OCI-LY1 (cell line): ENCODE measurements at regions not wholly inside any gene's neighbourhood (a gene's known extent, or its start where the extent isn't known, plus 50 kb on each side); places are given as distances from the start of the nearest gene placed in this dataset.
"Not testable (repeated sequence)": the region's sequence is repeated elsewhere in the genome, so short reads cannot be mapped to it uniquely, and the experiment has no call there.

ENCODE experiments used
- H2AFZ ChIP-seq: fragments of 200-600 bp; sonication (generic), shearing (Covaris generic); 2 replicates; pipeline ENCODE4 v1.6.0; 2014; ENCODE audit warnings: antibody characterized with exemption, mild to moderate bottlenecking, low read length
- H3F3A ChIP-seq: fragments of 200-600 bp; sonication (generic), shearing (Covaris generic); 2 replicates; pipeline ENCODE4 v1.6.0; 2014; ENCODE audit warnings: mild to moderate bottlenecking, antibody characterized with exemption, low read length, moderate library complexity; ENCODE audit not compliant: insufficient read depth
- H3K27ac ChIP-seq: fragments of 200-600 bp; sonication (generic); 2 replicates; pipeline ENCODE4 v1.5.1; 2014; ENCODE audit warnings: low read length, mixed run types, mild to moderate bottlenecking, low read depth; ENCODE audit not compliant: poor library complexity, severe bottlenecking
- H3K27me3 ChIP-seq: fragments of 200-600 bp; sonication (generic); 2 replicates; pipeline ENCODE4 v1.6.0; 2014; ENCODE audit warnings: antibody characterized with exemption, mild to moderate bottlenecking, low read length, moderate library complexity; ENCODE audit not compliant: insufficient read depth
- H3K36me3 ChIP-seq: fragments of 200-600 bp; sonication (generic); 2 replicates; pipeline ENCODE4 v1.6.1; 2014; ENCODE audit warnings: mild to moderate bottlenecking, antibody characterized with exemption, low read length, moderate library complexity, mixed read lengths; ENCODE audit not compliant: insufficient read depth
- H3K4me1 ChIP-seq: fragments of 200-600 bp; sonication (generic); 2 replicates; pipeline ENCODE4 v1.5.1; 2014; ENCODE audit warnings: mild to moderate bottlenecking, low read length, moderate library complexity; ENCODE audit not compliant: insufficient read depth, severe bottlenecking
- H3K4me2 ChIP-seq: fragments of 200-600 bp; sonication (generic), shearing (Covaris generic); 2 replicates; pipeline ENCODE4 v1.6.1; 2014; ENCODE audit warnings: low read length
- H3K4me3 ChIP-seq: fragments of 200-600 bp; sonication (generic); 2 replicates; pipeline ENCODE4 v1.5.1; 2014; ENCODE audit warnings: low read length, low read depth, mild to moderate bottlenecking, mixed read lengths; ENCODE audit not compliant: poor library complexity, severe bottlenecking
- H3K79me2 ChIP-seq: fragments of 200-600 bp; shearing (Covaris generic); 2 replicates; pipeline ENCODE4 v1.6.1; 2016; ENCODE audit warnings: mixed run types, low read length, mixed read lengths; ENCODE audit not compliant: insufficient read depth
- H3K9ac ChIP-seq: fragments of 200-600 bp; sonication (generic), shearing (Covaris generic); 2 replicates; pipeline ENCODE4 v1.6.1; 2014; ENCODE audit warnings: mild to moderate bottlenecking, low read length, mixed read lengths
- H3K9me2 ChIP-seq: fragments of 200-600 bp; sonication (generic), shearing (Covaris generic); 2 replicates; pipeline ENCODE4 v1.6.1; 2014; ENCODE audit warnings: low read depth, mild to moderate bottlenecking, low read length, mixed read lengths
- H3K9me3 ChIP-seq: fragments of 200-600 bp; shearing (Covaris generic); 2 replicates; pipeline ENCODE4 v1.6.1; 2014; ENCODE audit warnings: low read length, mixed read lengths
- H4K20me1 ChIP-seq: fragments of 200-600 bp; sonication (generic), shearing (Covaris generic); 2 replicates; pipeline ENCODE4 v1.6.0; 2016; ENCODE audit warnings: mild to moderate bottlenecking, low read length; ENCODE audit not compliant: insufficient read depth
- EZH2 ChIP-seq: fragments of 200-600 bp; sonication (generic), shearing (Covaris generic); IDR thresholded peaks from 2 replicates; pipeline ENCODE4 v1.8.0; 2017; ENCODE audit warnings: borderline replicate concordance, mixed run types, mild to moderate bottlenecking, antibody characterized with exemption, low read length, moderate library complexity, mixed read lengths
- TF ChIP-seq, protein P1 (sequence below): fragments of 200-600 bp; sonication (generic), shearing (Covaris generic); IDR thresholded peaks from 2 replicates; pipeline ENCODE4 v1.5.1; 2017; ENCODE audit warnings: mild to moderate bottlenecking, antibody characterized with exemption, low read length, moderate library complexity, mixed read lengths

DNA sequence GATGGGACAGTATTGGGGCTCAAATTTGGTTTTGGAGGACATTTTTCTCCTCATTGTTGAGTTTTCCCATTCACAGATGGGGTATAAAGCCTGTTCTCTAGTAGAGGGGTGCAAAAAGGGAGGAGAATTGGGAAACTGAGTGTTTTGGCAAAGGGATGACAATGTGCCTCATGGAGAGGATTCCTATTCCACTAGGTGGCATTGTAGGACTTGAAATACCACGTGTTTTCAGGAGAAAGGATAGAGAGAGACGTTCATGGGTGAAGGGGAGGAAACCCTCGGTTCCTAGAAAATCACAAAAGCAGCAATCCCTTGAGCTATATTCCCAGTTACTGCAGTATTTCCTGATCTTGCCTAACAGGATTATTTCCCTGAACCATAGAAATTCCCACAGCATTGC is 113.7 kb upstream of the SRD5A2 start:
- H3K36me3 ChIP-seq = no peaks in the 10 kb centered on the region
- H3K27me3 ChIP-seq = no peaks in the 10 kb centered on the region
- no peak overlapping the region for H3K27ac ChIP-seq
- no peak overlapping the region for H3K4me3 ChIP-seq
- H3K79me2 ChIP-seq = no peaks in the 10 kb centered on the region
- TF ChIP-seq EZH2 = no peak
- TF ChIP-seq, protein P1, sequence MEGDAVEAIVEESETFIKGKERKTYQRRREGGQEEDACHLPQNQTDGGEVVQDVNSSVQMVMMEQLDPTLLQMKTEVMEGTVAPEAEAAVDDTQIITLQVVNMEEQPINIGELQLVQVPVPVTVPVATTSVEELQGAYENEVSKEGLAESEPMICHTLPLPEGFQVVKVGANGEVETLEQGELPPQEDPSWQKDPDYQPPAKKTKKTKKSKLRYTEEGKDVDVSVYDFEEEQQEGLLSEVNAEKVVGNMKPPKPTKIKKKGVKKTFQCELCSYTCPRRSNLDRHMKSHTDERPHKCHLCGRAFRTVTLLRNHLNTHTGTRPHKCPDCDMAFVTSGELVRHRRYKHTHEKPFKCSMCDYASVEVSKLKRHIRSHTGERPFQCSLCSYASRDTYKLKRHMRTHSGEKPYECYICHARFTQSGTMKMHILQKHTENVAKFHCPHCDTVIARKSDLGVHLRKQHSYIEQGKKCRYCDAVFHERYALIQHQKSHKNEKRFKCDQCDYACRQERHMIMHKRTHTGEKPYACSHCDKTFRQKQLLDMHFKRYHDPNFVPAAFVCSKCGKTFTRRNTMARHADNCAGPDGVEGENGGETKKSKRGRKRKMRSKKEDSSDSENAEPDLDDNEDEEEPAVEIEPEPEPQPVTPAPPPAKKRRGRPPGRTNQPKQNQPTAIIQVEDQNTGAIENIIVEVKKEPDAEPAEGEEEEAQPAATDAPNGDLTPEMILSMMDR = peak; percentile 17; the same call in 1 of the 2 replicates
- no peak overlapping the region for H3K9ac ChIP-seq
- H3K9me3 ChIP-seq = peaks cover 26% of the 10 kb centered on the region
- H3K4me2 ChIP-seq = no peak overlapping the region
- no peaks in the 10 kb centered on the region for H3K9me2 ChIP-seq
- H4K20me1 ChIP-seq = no peaks in the 10 kb centered on the region
- no peak overlapping the region for H2AFZ ChIP-seq
- H3K4me1 ChIP-seq = no peaks in the 10 kb centered on the region
- H3F3A ChIP-seq = no peaks in the 10 kb centered on the region

DNA sequence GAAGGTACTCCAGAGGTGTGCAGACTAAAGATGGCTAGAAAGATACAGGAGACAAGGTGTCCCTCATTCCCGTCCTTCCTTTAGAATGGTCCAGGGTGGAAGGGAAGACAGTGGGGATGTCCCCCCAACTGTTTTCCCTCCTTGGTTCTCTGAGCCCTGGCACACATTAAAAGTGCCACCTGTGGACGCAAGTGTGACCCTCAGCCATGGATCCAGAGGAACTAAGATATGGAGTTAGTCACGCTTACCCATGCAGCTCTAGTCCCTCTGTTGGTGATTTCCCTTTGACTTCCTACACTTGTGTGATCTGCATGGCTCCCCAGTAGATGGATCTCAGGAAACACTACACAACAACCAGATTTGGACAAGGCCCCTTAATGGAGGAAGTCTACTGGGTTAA is 113.1 kb upstream of the SRD5A2 start:
- H3K9me3 ChIP-seq = peaks cover 26% of the 10 kb centered on the region
- no peak overlapping the region for H3K4me3 ChIP-seq
- no peak overlapping the region for H3K27ac ChIP-seq
- no peaks in the 10 kb centered on the region for H3K79me2 ChIP-seq
- H4K20me1 ChIP-seq = no peaks in the 10 kb centered on the region
- H3F3A ChIP-seq = no peaks in the 10 kb centered on the region
- no peak overlapping the region for H2AFZ ChIP-seq
- H3K36me3 ChIP-seq = no peaks in the 10 kb centered on the region
- no peak overlapping the region for H3K9ac ChIP-seq
- no peaks in the 10 kb centered on the region for H3K9me2 ChIP-seq
- H3K27me3 ChIP-seq = no peaks in the 10 kb centered on the region
- H3K4me2 ChIP-seq = no peak overlapping the region
- no peak for TF ChIP-seq EZH2
- TF ChIP-seq, protein P1 = no peak
- no peaks in the 10 kb centered on the region for H3K4me1 ChIP-seq

DNA sequence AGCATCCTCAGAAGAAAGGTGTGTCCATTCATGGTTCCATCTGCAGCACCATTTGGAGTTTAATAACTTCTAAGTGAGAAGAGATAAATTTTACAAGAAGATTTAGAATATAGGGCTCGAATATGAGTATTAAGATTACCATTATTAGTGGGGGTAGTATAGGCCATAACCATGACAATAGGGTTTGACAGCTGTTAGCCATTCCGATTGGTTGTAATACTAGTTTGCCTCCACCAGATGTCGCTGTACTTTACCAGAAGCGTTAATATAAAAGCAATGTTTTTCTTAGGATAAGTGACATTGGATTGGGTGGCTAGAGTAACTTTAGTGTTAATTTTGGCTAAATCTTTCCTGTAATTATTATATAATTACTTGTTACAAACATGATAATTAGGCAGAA is 107.5 kb upstream of the SRD5A2 start:
- H3K9me2 ChIP-seq = no peaks in the 10 kb centered on the region
- no peaks in the 10 kb centered on the region for H3K36me3 ChIP-seq
- H3K4me3 ChIP-seq = no peak overlapping the region
- TF ChIP-seq, protein P1 = peak; percentile 62
- TF ChIP-seq EZH2 = no peak
- H2AFZ ChIP-seq = no peak overlapping the region
- H3K27ac ChIP-seq = no peak overlapping the region
- H3K4me2 ChIP-seq = no peak overlapping the region
- H3K79me2 ChIP-seq = no peaks in the 10 kb centered on the region
- no peak overlapping the region for H3K9ac ChIP-seq
- H3K4me1 ChIP-seq = no peaks in the 10 kb centered on the region
- H3K27me3 ChIP-seq = no peaks in the 10 kb centered on the region
- no peaks in the 10 kb centered on the region for H3F3A ChIP-seq
- no peaks in the 10 kb centered on the region for H4K20me1 ChIP-seq
- H3K9me3 ChIP-seq = peaks cover 9% of the 10 kb centered on the region

DNA sequence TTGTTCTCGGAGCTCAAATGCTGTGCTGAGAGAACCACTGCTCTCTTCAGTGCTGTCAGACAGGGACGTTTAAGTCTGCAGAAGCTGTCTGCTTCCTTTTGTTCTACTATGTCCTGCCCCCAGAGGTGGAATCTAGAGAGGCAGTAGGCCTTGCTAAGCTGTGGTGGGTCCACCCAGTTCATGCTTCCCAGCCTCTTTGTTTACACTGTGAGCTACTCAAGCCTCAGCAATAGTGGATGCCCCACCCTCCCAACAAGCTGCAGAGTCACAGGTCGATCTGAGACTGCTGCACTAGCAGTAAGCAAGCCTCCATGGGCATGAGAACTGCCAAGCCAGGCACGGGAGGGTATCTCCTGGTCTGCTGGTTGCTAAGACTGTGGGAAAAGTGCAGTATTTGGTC is 102.8 kb upstream of the SRD5A2 start:
- H3K36me3 ChIP-seq, H3K79me2 ChIP-seq, H3K9ac ChIP-seq, H4K20me1 ChIP-seq, H2AFZ ChIP-seq, H3K4me3 ChIP-seq, H3K9me2 ChIP-seq, H3K27ac ChIP-seq, H3K4me2 ChIP-seq, H3K27me3 ChIP-seq, H3K9me3 ChIP-seq, H3F3A ChIP-seq, H3K4me1 ChIP-seq: not testable (repeated sequence)
